MM.1S (cell line): ENCODE measurements at regions not wholly inside any gene's neighbourhood (a gene's known extent, or its start where the extent isn't known, plus 50 kb on each side); places are given as distances from the start of the nearest gene placed in this dataset.

Source experiments
- DNase-seq: peaks from one replicate; pipeline ENCODE4 v3.0.0-alpha.2; 2015
- H2AFZ ChIP-seq: fragments of 300-600 bp; sonication (generic); 2 replicates; pipeline ENCODE4 v1.6.0; 2016; ENCODE audit warnings: antibody characterized with exemption, low read length
- H3F3A ChIP-seq: fragments of 300-600 bp; sonication (generic); 2 replicates; pipeline ENCODE4 v1.6.1; 2016; ENCODE audit warnings: mild to moderate bottlenecking, antibody characterized with exemption, low read length, moderate library complexity, mixed read lengths; ENCODE audit not compliant: insufficient read depth
- H3K27ac ChIP-seq: fragments of 300-600 bp; sonication (generic); 2 replicates; pipeline ENCODE4 v1.5.1; 2016; ENCODE audit warnings: mild to moderate bottlenecking, low read length
- H3K27me3 ChIP-seq: fragments of 300-600 bp; sonication (generic); replicated peaks from 2 replicates; pipeline ENCODE4 v1.6.0; 2016; ENCODE audit warnings: low read length; ENCODE audit not compliant: insufficient read depth
- H3K36me3 ChIP-seq: fragments of 300-600 bp; sonication (generic); replicated peaks from 2 replicates; pipeline ENCODE4 v1.6.1; 2016; ENCODE audit warnings: mild to moderate bottlenecking, low read length, mixed read lengths; ENCODE audit not compliant: insufficient read depth
- H3K4me1 ChIP-seq: fragments of 300-600 bp; sonication (generic); 2 replicates; pipeline ENCODE4 v1.6.1; 2016; ENCODE audit warnings: low read length, mixed read lengths
- H3K4me2 ChIP-seq: fragments of 300-600 bp; sonication (generic); 2 replicates; pipeline ENCODE4 v1.6.0; 2016; ENCODE audit warnings: low read depth, low read length
- H3K4me3 ChIP-seq: fragments of 300-600 bp; sonication (generic); 2 replicates; pipeline ENCODE4 v1.5.1; 2016; ENCODE audit warnings: low read length, mixed read lengths
- H3K79me2 ChIP-seq: fragments of 300-600 bp; sonication (generic); 2 replicates; pipeline ENCODE4 v1.6.1; 2016; ENCODE audit warnings: mixed run types, low read length, mixed read lengths
- H3K9ac ChIP-seq: fragments of 300-600 bp; sonication (generic); 2 replicates; pipeline ENCODE4 v1.6.1; 2016; ENCODE audit warnings: low read length, mixed read lengths
- H3K9me2 ChIP-seq: fragments of 300-600 bp; sonication (generic); replicated peaks from 2 replicates; pipeline ENCODE4 v1.6.1; 2016; ENCODE audit warnings: mild to moderate bottlenecking, low read length, mixed read lengths; ENCODE audit not compliant: insufficient read depth
- H3K9me3 ChIP-seq: fragments of 300-600 bp; sonication (generic); replicated peaks from 2 replicates; pipeline ENCODE4 v1.6.1; 2016; ENCODE audit warnings: mild to moderate bottlenecking, low read length, mixed read lengths; ENCODE audit not compliant: insufficient read depth
- H4K20me1 ChIP-seq: fragments of 300-600 bp; sonication (generic); 2 replicates; pipeline ENCODE4 v1.6.1; 2016; ENCODE audit warnings: mild to moderate bottlenecking, low read length, moderate library complexity, mixed read lengths; ENCODE audit not compliant: insufficient read depth
- EZH2 ChIP-seq: fragments of 300-600 bp; sonication (generic); optimal IDR thresholded peaks from 2 replicates; pipeline ENCODE3; 2017; ENCODE audit warnings: low read depth, mild to moderate bottlenecking, antibody characterized with exemption, low read length, mixed read lengths
- EZH2phosphoT487 ChIP-seq: fragments of 300-600 bp; sonication (generic); IDR thresholded peaks from 2 replicates; pipeline ENCODE4 v1.6.1; 2018; ENCODE audit warnings: antibody characterized with exemption, low read length
- TF ChIP-seq, protein P1 (sequence below): fragments of 300-600 bp; sonication (generic); IDR thresholded peaks from 2 replicates; pipeline ENCODE4 v1.5.1; 2016; ENCODE audit warnings: antibody characterized with exemption, low read length, mixed read lengths

DNA sequence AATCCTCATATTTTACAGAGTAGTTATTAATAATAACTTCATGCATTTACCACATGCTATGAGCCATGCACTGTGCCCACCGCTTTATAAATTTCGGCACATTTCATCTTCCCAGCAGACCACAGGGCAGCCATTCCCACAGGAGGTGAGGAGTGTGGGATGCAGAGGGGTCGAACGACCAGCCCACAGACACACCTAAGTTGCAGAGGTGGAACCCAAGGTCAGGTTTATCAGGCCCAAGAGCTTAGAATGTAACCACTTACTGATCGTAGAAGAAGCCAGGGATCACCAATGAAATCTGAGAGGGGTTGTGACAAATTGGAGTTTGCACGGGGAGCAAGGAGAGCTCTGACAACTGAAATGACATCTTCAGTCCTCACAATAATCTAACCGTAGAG lies 303.0 kb upstream of the MSX2 start:
- no peak overlapping the region for H3K27ac ChIP-seq
- H2AFZ ChIP-seq, result no peak overlapping the region
- DNase-seq, result no peak
- H3K36me3 ChIP-seq, result no peaks in the 10 kb centered on the region
- H3K9me3 ChIP-seq, result no peaks in the 10 kb centered on the region
- H3K27me3 ChIP-seq, result no peaks in the 10 kb centered on the region
- no peak overlapping the region for H3K4me2 ChIP-seq
- no peaks in the 10 kb centered on the region for H3K4me1 ChIP-seq
- no peaks in the 10 kb centered on the region for H3K9me2 ChIP-seq
- no peaks in the 10 kb centered on the region for H4K20me1 ChIP-seq
- TF ChIP-seq, protein P1, sequence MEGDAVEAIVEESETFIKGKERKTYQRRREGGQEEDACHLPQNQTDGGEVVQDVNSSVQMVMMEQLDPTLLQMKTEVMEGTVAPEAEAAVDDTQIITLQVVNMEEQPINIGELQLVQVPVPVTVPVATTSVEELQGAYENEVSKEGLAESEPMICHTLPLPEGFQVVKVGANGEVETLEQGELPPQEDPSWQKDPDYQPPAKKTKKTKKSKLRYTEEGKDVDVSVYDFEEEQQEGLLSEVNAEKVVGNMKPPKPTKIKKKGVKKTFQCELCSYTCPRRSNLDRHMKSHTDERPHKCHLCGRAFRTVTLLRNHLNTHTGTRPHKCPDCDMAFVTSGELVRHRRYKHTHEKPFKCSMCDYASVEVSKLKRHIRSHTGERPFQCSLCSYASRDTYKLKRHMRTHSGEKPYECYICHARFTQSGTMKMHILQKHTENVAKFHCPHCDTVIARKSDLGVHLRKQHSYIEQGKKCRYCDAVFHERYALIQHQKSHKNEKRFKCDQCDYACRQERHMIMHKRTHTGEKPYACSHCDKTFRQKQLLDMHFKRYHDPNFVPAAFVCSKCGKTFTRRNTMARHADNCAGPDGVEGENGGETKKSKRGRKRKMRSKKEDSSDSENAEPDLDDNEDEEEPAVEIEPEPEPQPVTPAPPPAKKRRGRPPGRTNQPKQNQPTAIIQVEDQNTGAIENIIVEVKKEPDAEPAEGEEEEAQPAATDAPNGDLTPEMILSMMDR, result no peak
- TF ChIP-seq EZH2phosphoT487 (no peak), EZH2 (no peak)
- no peaks in the 10 kb centered on the region for H3K79me2 ChIP-seq
- no peaks in the 10 kb centered on the region for H3F3A ChIP-seq
- H3K4me3 ChIP-seq, result no peak overlapping the region
- H3K9ac ChIP-seq, result no peak overlapping the region

DNA sequence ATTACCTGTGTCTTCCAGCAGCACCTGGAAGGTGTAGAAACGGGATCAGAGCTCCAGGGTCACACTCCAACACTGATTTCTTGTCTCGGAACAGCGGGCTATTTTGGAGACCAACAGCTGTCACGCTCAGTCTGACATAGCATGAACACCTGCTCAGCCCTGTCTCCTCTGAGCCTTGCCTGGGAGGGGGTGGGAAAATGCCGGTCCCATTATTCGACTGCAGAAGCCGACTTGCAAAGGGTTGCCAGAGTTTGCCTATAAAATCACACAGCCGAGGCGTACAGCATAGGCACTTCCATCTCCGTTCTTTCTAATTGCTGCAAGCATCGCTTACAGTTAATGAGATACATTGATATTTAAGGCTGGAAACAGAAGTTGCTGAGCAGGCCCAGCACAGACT lies 300.8 kb upstream of the MSX2 start:
- no peaks in the 10 kb centered on the region for H3K9me2 ChIP-seq
- H3K27ac ChIP-seq, result no peak overlapping the region
- H2AFZ ChIP-seq, result no peak overlapping the region
- no peaks in the 10 kb centered on the region for H3K9me3 ChIP-seq
- no peaks in the 10 kb centered on the region for H3K79me2 ChIP-seq
- no peaks in the 10 kb centered on the region for H3K4me1 ChIP-seq
- TF ChIP-seq EZH2phosphoT487 (no peak), EZH2 (no peak)
- TF ChIP-seq, protein P1, result no peak
- H3K27me3 ChIP-seq, result no peaks in the 10 kb centered on the region
- H3K4me3 ChIP-seq, result no peak overlapping the region
- no peak overlapping the region for H3K4me2 ChIP-seq
- H3K9ac ChIP-seq, result no peak overlapping the region
- no peaks in the 10 kb centered on the region for H3F3A ChIP-seq
- H3K36me3 ChIP-seq, result no peaks in the 10 kb centered on the region
- no peaks in the 10 kb centered on the region for H4K20me1 ChIP-seq
- no peak for DNase-seq

- H3K4me1 ChIP-seq, result no peaks in the 10 kb centered on the region
- no peak for DNase-seq
- H3K27ac ChIP-seq, result no peak overlapping the region
- no peak overlapping the region for H2AFZ ChIP-seq
- H3F3A ChIP-seq, result no peaks in the 10 kb centered on the region
- no peak overlapping the region for H3K4me3 ChIP-seq
- no peaks in the 10 kb centered on the region for H3K79me2 ChIP-seq
- H3K4me2 ChIP-seq, result no peak overlapping the region
- H3K9me3 ChIP-seq, result no peaks in the 10 kb centered on the region
- H3K9me2 ChIP-seq, result no peaks in the 10 kb centered on the region
- H3K36me3 ChIP-seq, result no peaks in the 10 kb centered on the region
- TF ChIP-seq, protein P1, result no peak
- TF ChIP-seq EZH2phosphoT487 (no peak), EZH2 (no peak)
- no peaks in the 10 kb centered on the region for H4K20me1 ChIP-seq
- no peaks in the 10 kb centered on the region for H3K27me3 ChIP-seq
- no peak overlapping the region for H3K9ac ChIP-seq
Observed at GRCh38 chr5:174424219-174425053, 299.9 kb upstream of the MSX2 start.
